K562 (cell line): ENCODE measurements at regions not wholly inside any gene's neighbourhood (a gene's known extent, or its start where the extent isn't known, plus 50 kb on each side); places are given as distances from the start of the nearest gene placed in this dataset.
A peak's percentile ranks its signal among the peaks of the same experiment; 100 is the strongest.

Source experiments
- ATF1 ChIP-seq, 2 experiments: fragments of 450-650 bp in 1 of 2; IDR thresholded peaks; 2 replicates each; pipeline ENCODE4 v1.6.1; 2016; ENCODE audit warnings: missing compliant biosample characterization in 1 of 2, missing genetic modification characterization in 1 of 2
- CBX2 ChIP-seq: fragments of 200-600 bp; sonication (generic); IDR thresholded peaks from one replicate; pipeline ENCODE4 v1.6.1; 2012; ENCODE audit warnings: mild to moderate bottlenecking, low read length, inconsistent platforms; ENCODE audit not compliant: insufficient read depth, poor library complexity, severe bottlenecking
- CTCF ChIP-seq, 3 experiments: IDR thresholded peaks in 2 of 3; conservative IDR thresholded peaks in 1 of 3; 2 replicates each; pipeline ENCODE4 v1.5.1; 2011 to 2012; ENCODE audit warnings: low read length in 3 of 3, mild to moderate bottlenecking in 3 of 3, control low read depth in 2 of 3, improper control_type of control experiment in 1 of 3, inconsistent platforms in 1 of 3, low read depth in 1 of 3, mixed read lengths in 1 of 3, moderate library complexity in 1 of 3; ENCODE audit not compliant: insufficient read depth in 2 of 3
- DMBX1 ChIP-seq: fragments of 250-450 bp; sonication (Bioruptor Pico); IDR thresholded peaks from 2 replicates; pipeline ENCODE4 v1.8.0; 2022; ENCODE audit warnings: inconsistent platforms, mild to moderate bottlenecking, moderate library complexity, borderline replicate concordance
- KAT7 ChIP-seq: sonication (generic); formaldehyde crosslinking; IDR thresholded peaks from 2 replicates; pipeline ENCODE4 v1.8.0; 2022; ENCODE audit warnings: missing genetic modification reagents, mild to moderate bottlenecking, borderline replicate concordance
- MYBL2 ChIP-seq, 2 experiments: fragments of 450-650 bp in 1 of 2; sonication (generic) in 1 of 2; formaldehyde crosslinking in 1 of 2; IDR thresholded peaks; 2 replicates each; pipeline versions ENCODE4 v1.6.1 to v1.8.1; 2017 to 2022; ENCODE audit warnings: borderline replicate concordance in 1 of 2, inconsistent platforms in 1 of 2, low read depth in 1 of 2, mild to moderate bottlenecking in 1 of 2, missing genetic modification reagents in 1 of 2, moderate library complexity in 1 of 2
- NCOA2 ChIP-seq, 2 experiments: fragments of 450-650 bp; IDR thresholded peaks; 2 replicates each; pipeline ENCODE4 v1.6.1; 2018; ENCODE audit warnings: mild to moderate bottlenecking in 2 of 2, moderate library complexity in 1 of 2; ENCODE audit not compliant: partially characterized antibody in 2 of 2
- POLR2AphosphoS2 ChIP-seq: IDR thresholded peaks from 2 replicates; pipeline ENCODE4 v1.6.1; 2012; ENCODE audit warnings: low read length, improper control_type of control experiment
- SOX6 ChIP-seq: fragments of 450-650 bp; IDR thresholded peaks from 2 replicates; pipeline ENCODE4 v1.6.1; 2014; ENCODE audit warnings: mild to moderate bottlenecking
- TAF1 ChIP-seq: IDR thresholded peaks from 2 replicates; pipeline ENCODE4 v1.6.1; 2011; ENCODE audit warnings: mild to moderate bottlenecking, low read length, moderate library complexity; ENCODE audit not compliant: insufficient read depth, control insufficient read depth, severe bottlenecking; ENCODE audit errors: extremely low read depth
- ZBTB43 ChIP-seq: sonication (generic); formaldehyde crosslinking; IDR thresholded peaks from 2 replicates; pipeline ENCODE4 v1.8.0; 2023; ENCODE audit warnings: mild to moderate bottlenecking, missing genetic modification reagents
- ZNF263 ChIP-seq: sonication (generic); formaldehyde crosslinking; IDR thresholded peaks from 2 replicates; pipeline ENCODE4 v1.8.0; 2022; ENCODE audit warnings: mild to moderate bottlenecking, missing genetic modification reagents, borderline replicate concordance
- ZNF311 ChIP-seq: fragments of 250-450 bp; sonication (Bioruptor Pico); IDR thresholded peaks from 2 replicates; pipeline ENCODE4 v1.4.0; 2020; ENCODE audit warnings: mild to moderate bottlenecking, moderate library complexity
- ZNF445 ChIP-seq: fragments of 250-450 bp; sonication (Bioruptor Pico); IDR thresholded peaks from 2 replicates; pipeline ENCODE4 v1.4.0; 2020; ENCODE audit warnings: low read depth, mild to moderate bottlenecking, moderate library complexity
- TF ChIP-seq, protein P1 (sequence below): sonication (generic); formaldehyde crosslinking; IDR thresholded peaks from 2 replicates; pipeline ENCODE4 v1.8.0; 2022; ENCODE audit warnings: missing genetic modification reagents, mild to moderate bottlenecking, moderate library complexity, borderline replicate concordance
- TF ChIP-seq, protein P2 (sequence below): fragments of 250-450 bp; sonication (Bioruptor Pico); IDR thresholded peaks from 2 replicates; pipeline ENCODE4 v1.4.0; 2020; ENCODE audit warnings: mild to moderate bottlenecking, moderate library complexity, borderline replicate concordance
- TF ChIP-seq, protein P3 (sequence below): fragments of 450-650 bp; formaldehyde crosslinking; IDR thresholded peaks from 2 replicates; pipeline ENCODE4 v1.4.0; 2020; ENCODE audit warnings: mild to moderate bottlenecking

- TF ChIP-seq CTCF (IDR thresholded peaks at IDR 0.05 in 2 of 3, conservative IDR thresholded peaks at IDR 0.05 in 1 of 3; ENCODE audit: insufficient read depth in 2 of 3, low read depth in 1 of 3, low read length in 3 of 3) (peak; percentile 64 to 77 (median 75)), ZNF311 (CRISPR knock-in tag) (no peak), NCOA2 (IDR thresholded peaks at IDR 0.05; ENCODE audit: partially characterized antibody in 2 of 2) (no peak), DMBX1 (no peak), MYBL2 (IDR thresholded peaks at IDR 0.05; ENCODE audit: low read depth) (peak; percentile 77), MYBL2 (CRISPR knock-in tag; IDR thresholded peaks at IDR 0.05; ENCODE audit: borderline replicate concordance) (no peak), SOX6 (peak; percentile 60; the same call in 1 of the 2 replicates), ATF1 (CRISPR knock-in tag; IDR thresholded peaks at IDR 0.05) (no peak), ATF1 (tag; IDR thresholded peaks at IDR 0.05) (no peak), TAF1 (peak; percentile 21), CBX2 (no peak), KAT7 (CRISPR knock-in tag) (peak; percentile 54; the same call in 1 of the 2 replicates), ZNF263 (CRISPR knock-in tag) (peak; percentile 58; the same call in 1 of the 2 replicates), ZBTB43 (CRISPR knock-in tag) (no peak), POLR2AphosphoS2 (no peak), ZNF445 (no peak)
- TF ChIP-seq, protein P1, sequence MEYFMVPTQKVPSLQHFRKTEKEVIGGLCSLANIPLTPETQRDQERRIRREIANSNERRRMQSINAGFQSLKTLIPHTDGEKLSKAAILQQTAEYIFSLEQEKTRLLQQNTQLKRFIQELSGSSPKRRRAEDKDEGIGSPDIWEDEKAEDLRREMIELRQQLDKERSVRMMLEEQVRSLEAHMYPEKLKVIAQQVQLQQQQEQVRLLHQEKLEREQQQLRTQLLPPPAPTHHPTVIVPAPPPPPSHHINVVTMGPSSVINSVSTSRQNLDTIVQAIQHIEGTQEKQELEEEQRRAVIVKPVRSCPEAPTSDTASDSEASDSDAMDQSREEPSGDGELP (CRISPR knock-in tag), result no peak
- TF ChIP-seq, protein P2, sequence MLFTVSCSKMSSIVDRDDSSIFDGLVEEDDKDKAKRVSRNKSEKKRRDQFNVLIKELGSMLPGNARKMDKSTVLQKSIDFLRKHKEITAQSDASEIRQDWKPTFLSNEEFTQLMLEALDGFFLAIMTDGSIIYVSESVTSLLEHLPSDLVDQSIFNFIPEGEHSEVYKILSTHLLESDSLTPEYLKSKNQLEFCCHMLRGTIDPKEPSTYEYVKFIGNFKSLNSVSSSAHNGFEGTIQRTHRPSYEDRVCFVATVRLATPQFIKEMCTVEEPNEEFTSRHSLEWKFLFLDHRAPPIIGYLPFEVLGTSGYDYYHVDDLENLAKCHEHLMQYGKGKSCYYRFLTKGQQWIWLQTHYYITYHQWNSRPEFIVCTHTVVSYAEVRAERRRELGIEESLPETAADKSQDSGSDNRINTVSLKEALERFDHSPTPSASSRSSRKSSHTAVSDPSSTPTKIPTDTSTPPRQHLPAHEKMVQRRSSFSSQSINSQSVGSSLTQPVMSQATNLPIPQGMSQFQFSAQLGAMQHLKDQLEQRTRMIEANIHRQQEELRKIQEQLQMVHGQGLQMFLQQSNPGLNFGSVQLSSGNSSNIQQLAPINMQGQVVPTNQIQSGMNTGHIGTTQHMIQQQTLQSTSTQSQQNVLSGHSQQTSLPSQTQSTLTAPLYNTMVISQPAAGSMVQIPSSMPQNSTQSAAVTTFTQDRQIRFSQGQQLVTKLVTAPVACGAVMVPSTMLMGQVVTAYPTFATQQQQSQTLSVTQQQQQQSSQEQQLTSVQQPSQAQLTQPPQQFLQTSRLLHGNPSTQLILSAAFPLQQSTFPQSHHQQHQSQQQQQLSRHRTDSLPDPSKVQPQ (CRISPR knock-in tag), result no peak
- TF ChIP-seq, protein P3, sequence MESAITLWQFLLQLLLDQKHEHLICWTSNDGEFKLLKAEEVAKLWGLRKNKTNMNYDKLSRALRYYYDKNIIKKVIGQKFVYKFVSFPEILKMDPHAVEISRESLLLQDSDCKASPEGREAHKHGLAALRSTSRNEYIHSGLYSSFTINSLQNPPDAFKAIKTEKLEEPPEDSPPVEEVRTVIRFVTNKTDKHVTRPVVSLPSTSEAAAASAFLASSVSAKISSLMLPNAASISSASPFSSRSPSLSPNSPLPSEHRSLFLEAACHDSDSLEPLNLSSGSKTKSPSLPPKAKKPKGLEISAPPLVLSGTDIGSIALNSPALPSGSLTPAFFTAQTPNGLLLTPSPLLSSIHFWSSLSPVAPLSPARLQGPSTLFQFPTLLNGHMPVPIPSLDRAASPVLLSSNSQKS (CRISPR knock-in tag), result no peak
Measured at GRCh38 chrX:40169193-40170101, 71.7 kb upstream of the BCOR start (continued).
